ENCODE measurements at regions not wholly inside any gene's neighbourhood (a gene's known extent, or its start where the extent isn't known, plus 50 kb on each side); places are given as distances from the start of the nearest gene placed in this dataset.
"Not testable (repeated sequence)": the region's sequence is repeated elsewhere in the genome, so short reads cannot be mapped to it uniquely, and the experiment has no call there.

DNA sequence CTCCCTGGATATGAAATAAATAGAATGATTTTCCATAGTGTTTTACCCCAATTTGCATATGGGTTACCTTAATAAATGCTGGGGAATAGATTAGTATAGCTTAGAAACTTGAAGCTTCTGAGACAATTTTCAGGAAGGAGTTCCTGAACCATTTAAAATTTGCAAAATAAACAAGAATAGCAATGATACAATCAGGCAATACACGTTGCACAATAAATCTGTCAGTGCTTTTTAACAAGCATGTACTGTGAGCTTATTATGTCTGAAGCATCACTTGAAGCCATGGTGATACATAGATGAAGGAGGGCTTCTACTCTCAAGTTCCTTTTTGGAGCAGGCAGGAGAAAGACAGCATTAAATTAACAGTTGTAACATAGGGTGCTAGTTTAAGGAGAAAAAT lies 84.2 kb upstream of the WDFY3 start:
- Histone ChIP-seq H3F3A (ENCODE audit: insufficient read depth) (no peaks in the 10 kb centered on the region), H3K36me3 (ENCODE audit: low read length) (no peaks in the 10 kb centered on the region), H3K79me2 (ENCODE audit: insufficient read depth, low read length) (no peaks in the 10 kb centered on the region), H3K27ac (ENCODE audit: low read depth, low read length) (no peak overlapping the region), H4K20me1 (ENCODE audit: low read depth, low read length) (no peaks in the 10 kb centered on the region), H3K27me3 (ENCODE audit: low read length) (no peaks in the 10 kb centered on the region), H3K9ac (ENCODE audit: low read length) (no peak overlapping the region), H3K9me2 (replicated peaks; ENCODE audit: insufficient read depth, low read length) (no peaks in the 10 kb centered on the region), H3K4me2 (ENCODE audit: low read depth, low read length, poor library complexity, severe bottlenecking) (no peak overlapping the region), H3K4me3 (ENCODE audit: insufficient read depth, low read length, poor library complexity, severe bottlenecking) (no peak overlapping the region), H3K9me3 (ENCODE audit: insufficient read depth, low read length) (no peaks in the 10 kb centered on the region), H2AFZ (ENCODE audit: low read depth, low read length, severe bottlenecking) (no peak overlapping the region)
- TF ChIP-seq EZH2phosphoT487 (conservative IDR thresholded peaks at IDR 0.05; ENCODE audit: low read length): no peak
- TF ChIP-seq, protein P1, sequence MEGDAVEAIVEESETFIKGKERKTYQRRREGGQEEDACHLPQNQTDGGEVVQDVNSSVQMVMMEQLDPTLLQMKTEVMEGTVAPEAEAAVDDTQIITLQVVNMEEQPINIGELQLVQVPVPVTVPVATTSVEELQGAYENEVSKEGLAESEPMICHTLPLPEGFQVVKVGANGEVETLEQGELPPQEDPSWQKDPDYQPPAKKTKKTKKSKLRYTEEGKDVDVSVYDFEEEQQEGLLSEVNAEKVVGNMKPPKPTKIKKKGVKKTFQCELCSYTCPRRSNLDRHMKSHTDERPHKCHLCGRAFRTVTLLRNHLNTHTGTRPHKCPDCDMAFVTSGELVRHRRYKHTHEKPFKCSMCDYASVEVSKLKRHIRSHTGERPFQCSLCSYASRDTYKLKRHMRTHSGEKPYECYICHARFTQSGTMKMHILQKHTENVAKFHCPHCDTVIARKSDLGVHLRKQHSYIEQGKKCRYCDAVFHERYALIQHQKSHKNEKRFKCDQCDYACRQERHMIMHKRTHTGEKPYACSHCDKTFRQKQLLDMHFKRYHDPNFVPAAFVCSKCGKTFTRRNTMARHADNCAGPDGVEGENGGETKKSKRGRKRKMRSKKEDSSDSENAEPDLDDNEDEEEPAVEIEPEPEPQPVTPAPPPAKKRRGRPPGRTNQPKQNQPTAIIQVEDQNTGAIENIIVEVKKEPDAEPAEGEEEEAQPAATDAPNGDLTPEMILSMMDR (IDR thresholded peaks at IDR 0.05; ENCODE audit: insufficient read depth, low read length, poor library complexity, severe bottlenecking): no peak

DNA sequence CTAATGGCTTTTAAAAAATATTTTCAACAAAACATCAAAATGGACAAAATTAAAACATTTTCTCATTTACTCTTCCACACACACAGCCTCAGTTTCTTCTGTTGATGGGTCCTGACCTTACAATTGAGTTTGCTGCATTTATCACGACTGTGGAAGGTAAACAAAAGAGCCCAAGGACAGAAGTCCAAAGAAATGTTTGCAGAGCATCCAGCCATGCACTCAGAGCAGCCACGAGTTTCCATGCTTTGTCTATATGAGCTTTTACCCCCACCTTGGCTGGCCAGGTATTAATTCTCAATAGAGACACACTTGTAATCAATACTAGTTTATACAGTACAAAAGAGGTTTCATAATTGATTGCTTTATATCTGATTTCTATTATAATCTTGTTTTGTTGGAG lies 85.0 kb upstream of the WDFY3 start:
- Histone ChIP-seq H2AFZ (ENCODE audit: low read depth, low read length, severe bottlenecking) (no peak overlapping the region), H3K27me3 (ENCODE audit: low read length) (no peaks in the 10 kb centered on the region), H3K9ac (ENCODE audit: low read length) (no peak overlapping the region), H3K36me3 (ENCODE audit: low read length) (no peaks in the 10 kb centered on the region), H3K9me2 (replicated peaks; ENCODE audit: insufficient read depth, low read length) (no peaks in the 10 kb centered on the region), H3K27ac (ENCODE audit: low read depth, low read length) (no peak overlapping the region), H3K79me2 (ENCODE audit: insufficient read depth, low read length) (no peaks in the 10 kb centered on the region), H3K4me3 (ENCODE audit: insufficient read depth, low read length, poor library complexity, severe bottlenecking) (no peak overlapping the region), H4K20me1 (ENCODE audit: low read depth, low read length) (no peaks in the 10 kb centered on the region), H3K4me2 (ENCODE audit: low read depth, low read length, poor library complexity, severe bottlenecking) (no peak overlapping the region), H3K9me3 (ENCODE audit: insufficient read depth, low read length) (no peaks in the 10 kb centered on the region), H3F3A (ENCODE audit: insufficient read depth) (no peaks in the 10 kb centered on the region)
- no peak for TF ChIP-seq EZH2phosphoT487 (conservative IDR thresholded peaks at IDR 0.05; ENCODE audit: low read length)
- TF ChIP-seq, protein P1 (IDR thresholded peaks at IDR 0.05; ENCODE audit: insufficient read depth, low read length, poor library complexity, severe bottlenecking): no peak

- H3K27ac ChIP-seq (ENCODE audit: low read depth, low read length); H3K79me2 ChIP-seq (ENCODE audit: insufficient read depth, low read length); H3F3A ChIP-seq (ENCODE audit: insufficient read depth); H3K9ac ChIP-seq (ENCODE audit: low read length); H3K9me3 ChIP-seq (ENCODE audit: insufficient read depth, low read length); H3K27me3 ChIP-seq (ENCODE audit: low read length); H4K20me1 ChIP-seq (ENCODE audit: low read depth, low read length); H3K36me3 ChIP-seq (ENCODE audit: low read length); H3K4me3 ChIP-seq (ENCODE audit: insufficient read depth, low read length, poor library complexity, severe bottlenecking); H3K9me2 ChIP-seq (replicated peaks; ENCODE audit: insufficient read depth, low read length); H3K4me2 ChIP-seq (ENCODE audit: low read depth, low read length, poor library complexity, severe bottlenecking); H2AFZ ChIP-seq (ENCODE audit: low read depth, low read length, severe bottlenecking): not testable (repeated sequence)
Observed at GRCh38 chr4:85054925-85055324, 88.4 kb upstream of the WDFY3 start.

- TF ChIP-seq EZH2phosphoT487 (conservative IDR thresholded peaks at IDR 0.05; ENCODE audit: low read length): no peak
- TF ChIP-seq, protein P1 (IDR thresholded peaks at IDR 0.05; ENCODE audit: insufficient read depth, low read length, poor library complexity, severe bottlenecking): no peak
- H3K79me2 ChIP-seq (ENCODE audit: insufficient read depth, low read length): no peaks in the 10 kb centered on the region
Observed at GRCh38 chr4:85058551-85058950, 92.1 kb upstream of the WDFY3 start.

More at GRCh38 chr4:85058551-85058950, 92.1 kb upstream of the WDFY3 start:
- H2AFZ ChIP-seq (ENCODE audit: low read depth, low read length, severe bottlenecking): no peak overlapping the region
- no peak overlapping the region for H3K4me3 ChIP-seq (ENCODE audit: insufficient read depth, low read length, poor library complexity, severe bottlenecking)
- no peaks in the 10 kb centered on the region for H3K36me3 ChIP-seq (ENCODE audit: low read length)
- no peaks in the 10 kb centered on the region for H3K27me3 ChIP-seq (ENCODE audit: low read length)
- H3K9ac ChIP-seq (ENCODE audit: low read length): no peak overlapping the region
- no peaks in the 10 kb centered on the region for H3F3A ChIP-seq (ENCODE audit: insufficient read depth)
- no peaks in the 10 kb centered on the region for H4K20me1 ChIP-seq (ENCODE audit: low read depth, low read length)
- no peak overlapping the region for H3K27ac ChIP-seq (ENCODE audit: low read depth, low read length)
- no peaks in the 10 kb centered on the region for H3K9me3 ChIP-seq (ENCODE audit: insufficient read depth, low read length)
- H3K4me2 ChIP-seq (ENCODE audit: low read depth, low read length, poor library complexity, severe bottlenecking): no peak overlapping the region
- no peaks in the 10 kb centered on the region for H3K9me2 ChIP-seq (replicated peaks; ENCODE audit: insufficient read depth, low read length)

All from SU-DHL-6 (cell line).